Sigmoid colon (tissue), 4 donors: ENCODE measurements at regions not wholly inside any gene's neighbourhood (a gene's known extent, or its start where the extent isn't known, plus 50 kb on each side); places are given as distances from the start of the nearest gene placed in this dataset.

Source experiments
- CTCF ChIP-seq, 4 experiments: fragments of 450-650 bp in 3 of 4; fragments of 200-600 bp in 1 of 4; IDR thresholded peaks; one replicate each; pipeline ENCODE4 v1.5.1; 2016 to 2019; ENCODE audit warnings: antibody characterized with exemption in 4 of 4, mild to moderate bottlenecking in 3 of 4, moderate library complexity in 2 of 4
- POLR2A ChIP-seq, 2 donors: fragments of 450-650 bp; IDR thresholded peaks; one replicate each; pipeline ENCODE4 v1.6.1; 2016; ENCODE audit warnings: antibody characterized with exemption in 2 of 2, mild to moderate bottlenecking in 2 of 2, moderate library complexity in 2 of 2
- POLR2AphosphoS5 ChIP-seq, 4 donors: sonication (generic); formaldehyde crosslinking; IDR thresholded peaks; one replicate each; pipeline ENCODE4 v1.6.1; 2017; ENCODE audit warnings: antibody characterized with exemption in 4 of 4

GRCh38 chr2:221981912-221982470 is 316.8 kb downstream of the PAX3 start:
- TF ChIP-seq CTCF (IDR thresholded peaks at IDR 0.05), result no peak
- TF ChIP-seq POLR2A (IDR thresholded peaks at IDR 0.05), result no peak
- no peak for TF ChIP-seq POLR2AphosphoS5 (IDR thresholded peaks at IDR 0.05)
